Stimulated activated CD8-positive, alpha-beta memory T cell treated with anti-CD3 and anti-CD28 coated beads, Interleukin-15, amount 100 ng/mL, for 48 hours (primary cell): ENCODE measurements at regions not wholly inside any gene's neighbourhood (a gene's known extent, or its start where the extent isn't known, plus 50 kb on each side); places are given as distances from the start of the nearest gene placed in this dataset.

ENCODE experiments used
- DNase-seq, 2 donors: peaks; one replicate each; pipeline ENCODE4 v3.0.0-alpha.2; 2020; ENCODE audit warnings: low read depth in 2 of 2

- no peak for DNase-seq
Observed at GRCh38 chr12:90079529-90080210, 371.0 kb upstream of the ATP2B1 start.

DNA sequence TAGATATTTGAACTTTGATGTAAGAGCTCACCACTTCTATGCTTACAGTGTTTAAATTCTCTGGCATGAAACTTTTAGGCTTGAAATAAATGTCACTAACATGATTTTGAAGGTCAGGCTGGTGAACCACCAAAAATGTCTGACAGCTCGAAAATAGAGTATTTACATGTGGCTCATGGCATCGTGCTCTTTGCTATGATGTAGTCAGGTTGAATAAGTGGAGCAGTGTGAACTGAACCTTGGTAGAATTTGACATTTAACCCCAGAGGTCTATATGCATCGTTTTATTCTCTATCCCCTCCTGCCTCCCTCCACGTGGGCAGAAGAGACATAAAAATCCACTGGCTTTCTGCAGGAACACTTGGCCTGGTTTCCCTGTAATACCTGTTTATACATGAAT is 369.7 kb upstream of the ATP2B1 start:
- no peak for DNase-seq

GRCh38 chr12:90077756-90078155 is 369.1 kb upstream of the ATP2B1 start:
- no peak for DNase-seq

DNA sequence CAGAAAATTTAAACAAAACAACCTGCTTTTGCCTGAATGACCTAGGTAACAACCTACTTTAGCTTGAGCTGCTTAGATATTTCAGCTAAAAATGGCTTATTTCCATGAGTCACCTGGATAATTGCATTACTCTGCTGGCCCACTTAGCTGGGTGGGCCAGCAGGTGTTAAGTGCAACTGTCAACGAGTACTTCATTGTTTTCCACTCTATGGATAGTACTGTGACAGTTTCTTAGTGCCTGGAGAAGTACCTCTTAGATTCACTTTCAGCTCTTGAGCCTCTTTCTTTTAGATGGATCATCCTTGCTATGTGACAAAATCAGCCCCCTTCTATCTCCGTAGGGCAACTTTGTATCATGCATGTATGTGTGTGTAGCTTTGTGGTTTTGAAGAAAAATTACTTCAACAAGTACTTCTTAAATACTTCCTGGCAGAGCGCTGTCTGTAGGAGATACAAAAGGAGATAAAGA is 368.2 kb upstream of the ATP2B1 start:
- DNase-seq = no peak

GRCh38 chr12:90075685-90076084 is 367.0 kb upstream of the ATP2B1 start:
- DNase-seq = no peak

DNA sequence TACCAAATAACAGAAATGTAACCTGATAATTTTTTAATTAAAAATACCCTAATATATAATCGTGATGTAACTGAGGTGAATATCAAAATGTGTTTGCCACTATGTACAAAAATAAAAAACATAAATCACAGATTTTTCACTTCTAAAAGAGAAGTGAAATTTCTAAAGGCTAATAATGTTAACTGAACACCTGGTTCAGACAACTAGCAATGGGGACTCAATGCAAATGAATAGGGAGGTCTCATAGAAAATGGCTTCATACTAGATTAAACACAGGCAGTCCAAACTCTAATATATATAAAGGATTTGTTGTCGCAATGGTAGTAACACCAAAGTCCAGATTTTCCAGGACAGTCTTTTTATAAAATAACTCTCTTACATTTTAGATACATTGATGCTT is 365.4 kb upstream of the ATP2B1 start:
- no peak for DNase-seq

GRCh38 chr12:90071996-90072395 is 363.4 kb upstream of the ATP2B1 start:
- no peak for DNase-seq

- no peak for DNase-seq
Observed at GRCh38 chr12:90069711-90070110, 361.1 kb upstream of the ATP2B1 start.

GRCh38 chr12:90067791-90068190 is 359.2 kb upstream of the ATP2B1 start:
- no peak for DNase-seq

- DNase-seq = no peak
Observed at GRCh38 chr12:90064852-90065801, 356.5 kb upstream of the ATP2B1 start.

DNA sequence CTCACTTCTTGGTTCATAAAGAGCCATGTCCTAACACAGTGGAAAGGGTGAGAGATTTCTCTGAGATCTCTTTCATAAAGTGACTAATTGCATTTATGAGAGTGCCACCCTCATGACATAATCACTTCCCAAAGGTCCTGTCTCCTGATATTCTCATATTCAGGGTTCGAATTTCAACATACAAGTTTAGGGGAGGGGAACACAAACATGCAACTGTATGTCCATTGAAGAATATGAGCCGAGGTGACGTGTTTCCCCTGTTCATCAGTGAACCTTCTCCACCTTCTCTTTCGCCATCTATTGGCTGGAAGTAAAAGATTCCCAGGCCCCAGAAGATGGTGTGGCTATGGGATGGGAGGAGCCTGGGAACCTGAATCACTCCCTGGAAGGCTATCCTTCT is 354.2 kb upstream of the ATP2B1 start:
- no peak for DNase-seq

GRCh38 chr12:90061809-90062208 is 353.2 kb upstream of the ATP2B1 start:
- DNase-seq = no peak

DNA sequence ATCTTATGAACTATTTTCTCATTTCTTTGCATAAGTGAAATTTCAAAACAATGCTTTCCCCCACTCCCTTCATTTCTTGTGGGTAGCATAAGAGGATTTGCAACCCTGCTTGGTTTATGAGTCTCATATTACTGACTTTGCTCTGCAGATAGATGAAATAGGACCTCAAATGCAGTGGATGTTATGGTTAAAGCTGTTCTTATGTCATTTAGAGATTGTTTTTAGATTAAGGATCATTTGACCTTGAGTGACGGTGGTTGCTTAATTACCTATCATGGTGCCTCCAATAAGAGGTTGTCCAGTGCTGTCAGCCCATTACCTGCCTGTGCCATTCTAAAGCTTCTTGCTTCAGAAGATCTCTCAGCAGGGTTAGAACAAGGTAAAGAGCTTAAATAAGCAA is 351.4 kb upstream of the ATP2B1 start:
- DNase-seq = no peak

DNA sequence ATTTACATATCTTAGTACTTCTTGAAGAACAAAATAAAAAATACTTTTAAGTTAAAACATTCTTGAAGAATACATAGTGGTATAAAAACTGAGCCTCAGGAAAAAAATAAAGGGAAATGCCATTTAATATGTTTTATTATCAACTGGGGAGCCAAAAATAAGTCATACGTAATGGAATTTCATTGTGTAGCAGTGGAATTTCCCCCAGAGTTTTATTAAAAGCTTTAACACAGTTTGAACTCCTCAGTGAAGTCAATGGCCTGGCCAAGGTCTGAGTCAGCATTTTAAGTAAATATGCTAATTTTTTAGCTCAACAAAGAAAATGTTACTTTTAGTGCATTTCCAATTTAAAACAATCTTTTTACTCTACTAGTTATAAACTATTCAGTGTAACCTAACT is 350.1 kb upstream of the ATP2B1 start:
- DNase-seq = no peak

- no peak for DNase-seq
Observed at GRCh38 chr12:90055071-90055470, 346.4 kb upstream of the ATP2B1 start.

- DNase-seq = no peak
Observed at GRCh38 chr12:90048918-90049317, 340.3 kb upstream of the ATP2B1 start.

DNA sequence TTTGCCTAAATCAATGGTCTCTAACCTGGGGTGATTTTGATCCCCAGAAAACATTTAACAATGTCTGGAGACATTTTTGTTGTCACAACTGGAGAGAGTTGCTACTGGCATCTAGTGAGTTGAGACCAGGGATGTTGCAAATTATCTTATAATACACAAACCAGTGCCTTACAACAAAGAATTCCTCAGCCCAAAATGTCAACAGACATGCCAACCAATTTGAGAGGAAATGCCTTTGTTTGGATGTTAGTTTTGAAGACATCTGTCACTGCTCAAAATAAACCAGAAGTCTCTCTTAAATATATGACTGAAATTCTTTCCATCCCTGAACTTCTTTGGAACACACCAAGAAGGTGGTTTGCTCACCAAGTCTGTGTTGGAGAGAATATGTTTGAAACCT is 336.9 kb upstream of the ATP2B1 start:
- DNase-seq = no peak

DNA sequence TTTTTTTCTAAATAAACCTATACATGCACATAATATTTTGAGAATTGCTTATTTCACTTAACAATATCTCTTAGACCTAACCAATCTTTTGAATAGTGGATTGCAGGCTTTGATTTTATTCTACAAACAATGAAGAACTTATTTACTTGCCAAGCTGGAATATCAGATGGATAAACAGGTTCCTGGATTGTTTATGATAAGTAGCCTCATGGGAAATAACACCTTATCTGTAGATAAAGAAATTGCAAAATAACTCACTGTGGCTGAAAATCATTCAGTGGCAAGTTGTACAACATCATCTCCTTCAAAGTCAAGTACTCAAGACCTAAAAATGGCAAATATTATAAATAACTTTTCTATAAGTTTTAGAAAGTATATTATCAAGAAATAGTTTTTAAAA is 335.4 kb upstream of the ATP2B1 start:
- DNase-seq = no peak

GRCh38 chr12:90042920-90043641 is 334.4 kb upstream of the ATP2B1 start:
- DNase-seq = no peak

DNA sequence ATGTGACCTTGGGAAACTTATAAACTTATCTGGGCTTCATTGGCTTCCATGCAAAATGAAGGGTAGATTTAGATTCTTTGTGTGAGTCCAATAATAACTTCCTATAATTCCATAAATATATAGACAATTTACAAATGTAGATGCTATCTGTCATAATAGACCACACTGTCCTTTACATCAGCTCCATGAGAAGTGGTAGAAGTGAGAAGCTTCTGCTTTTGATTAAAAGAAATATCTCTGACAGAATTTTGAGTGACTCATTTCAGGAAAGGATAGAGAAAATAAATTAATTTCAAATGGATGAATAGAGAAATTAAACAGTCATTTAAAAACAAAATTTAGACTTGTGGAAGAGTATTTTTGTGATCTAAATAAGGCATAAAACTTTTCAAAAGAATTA is 329.7 kb upstream of the ATP2B1 start:
- no peak for DNase-seq

DNA sequence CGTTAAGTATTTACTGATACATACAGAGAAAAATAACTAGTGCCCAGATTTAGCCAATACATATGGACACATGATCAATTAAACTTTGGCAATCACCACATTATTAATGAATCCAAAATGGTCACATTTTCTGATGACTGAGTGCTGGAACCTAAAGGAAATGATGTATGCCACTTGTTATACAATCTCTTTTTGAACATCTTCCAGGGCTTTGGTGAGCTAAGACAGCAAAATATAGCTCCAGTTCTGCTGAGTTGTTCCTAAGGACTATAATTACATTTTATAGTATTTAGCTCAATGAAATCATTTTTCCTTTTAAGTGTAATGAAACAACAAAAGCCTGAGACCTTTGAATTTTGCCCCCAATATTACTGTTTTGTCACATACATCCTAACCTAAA is 329.1 kb upstream of the ATP2B1 start:
- DNase-seq = no peak

GRCh38 chr12:90036637-90037036 is 328.0 kb upstream of the ATP2B1 start:
- no peak for DNase-seq
